ENCODE measurements at regions not wholly inside any gene's neighbourhood (a gene's known extent, or its start where the extent isn't known, plus 50 kb on each side); places are given as distances from the start of the nearest gene placed in this dataset.

GRCh38 chr16:86818671-86819532, 240.6 kb downstream of the FOXL1 start:
- Mint-ChIP-seq H3K4me1 (peaks cover 24% of the 10 kb centered on the region), H3K27ac (peak overlapping the region; percentile 82), H3K9me3 (peaks cover 6% of the 10 kb centered on the region), H3K4me3 (peak overlapping the region; percentile 14), H3K27me3 (ENCODE audit: insufficient read depth) (peaks cover 60% of the 10 kb centered on the region), H3K36me3 (ENCODE audit: low read depth) (no peaks in the 10 kb centered on the region)
- Histone ChIP-seq H3K36me3 (ENCODE audit: control insufficient read depth, insufficient read depth, low read length) (no peaks in the 10 kb centered on the region), H3K9me3 (ENCODE audit: control insufficient read depth, low read length) (no peaks in the 10 kb centered on the region), H3K4me1 (ENCODE audit: control insufficient read depth, insufficient read depth, low read length) (peaks cover 7% of the 10 kb centered on the region), H3K4me3 (ENCODE audit: low read length) (no peak overlapping the region), H3K27me3 (ENCODE audit: control insufficient read depth, insufficient read depth, low read length, poor library complexity, severe bottlenecking) (no peaks in the 10 kb centered on the region), H3K9ac (ENCODE audit: extremely low read depth, low read length, poor library complexity, severe bottlenecking) (no peak overlapping the region), H3K27ac (ENCODE audit: low read depth, low read length) (no peak overlapping the region)
- peak; percentile 67 for DNase-seq
- 81 to 89% methylated on average over 24 to 29 of the region's 29 CpGs for WGBS, 2 experiments (ENCODE audit: insufficient coverage in 1 of 2, insufficient read length in 1 of 2)
- TF ChIP-seq, protein P1, sequence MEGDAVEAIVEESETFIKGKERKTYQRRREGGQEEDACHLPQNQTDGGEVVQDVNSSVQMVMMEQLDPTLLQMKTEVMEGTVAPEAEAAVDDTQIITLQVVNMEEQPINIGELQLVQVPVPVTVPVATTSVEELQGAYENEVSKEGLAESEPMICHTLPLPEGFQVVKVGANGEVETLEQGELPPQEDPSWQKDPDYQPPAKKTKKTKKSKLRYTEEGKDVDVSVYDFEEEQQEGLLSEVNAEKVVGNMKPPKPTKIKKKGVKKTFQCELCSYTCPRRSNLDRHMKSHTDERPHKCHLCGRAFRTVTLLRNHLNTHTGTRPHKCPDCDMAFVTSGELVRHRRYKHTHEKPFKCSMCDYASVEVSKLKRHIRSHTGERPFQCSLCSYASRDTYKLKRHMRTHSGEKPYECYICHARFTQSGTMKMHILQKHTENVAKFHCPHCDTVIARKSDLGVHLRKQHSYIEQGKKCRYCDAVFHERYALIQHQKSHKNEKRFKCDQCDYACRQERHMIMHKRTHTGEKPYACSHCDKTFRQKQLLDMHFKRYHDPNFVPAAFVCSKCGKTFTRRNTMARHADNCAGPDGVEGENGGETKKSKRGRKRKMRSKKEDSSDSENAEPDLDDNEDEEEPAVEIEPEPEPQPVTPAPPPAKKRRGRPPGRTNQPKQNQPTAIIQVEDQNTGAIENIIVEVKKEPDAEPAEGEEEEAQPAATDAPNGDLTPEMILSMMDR (conservative IDR thresholded peaks at IDR 0.05) = no peak

DNA sequence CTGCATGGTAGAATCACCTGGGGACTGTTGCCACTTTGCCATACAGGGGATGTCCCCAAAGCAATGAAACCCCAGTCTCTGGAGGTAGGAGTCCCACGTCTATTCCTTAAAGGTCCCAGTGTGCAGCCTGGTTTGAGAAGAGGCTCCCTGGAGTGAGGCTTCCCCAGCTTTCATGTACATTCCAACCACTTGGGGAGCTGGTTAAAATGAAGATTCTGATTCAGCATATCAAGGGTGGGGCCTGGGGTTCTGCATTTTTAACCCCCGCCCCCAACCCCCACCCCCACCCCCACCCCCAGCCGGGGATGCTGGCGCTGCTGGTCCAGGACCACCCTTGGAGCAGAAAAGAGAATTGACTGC, 241.2 kb downstream of the FOXL1 start:
- Mint-ChIP-seq H3K4me1 (peaks cover 26% of the 10 kb centered on the region), H3K9me3 (peaks cover 6% of the 10 kb centered on the region), H3K27ac (peak overlapping the region; percentile 82), H3K4me3 (peak overlapping the region; percentile 14), H3K36me3 (ENCODE audit: low read depth) (no peaks in the 10 kb centered on the region), H3K27me3 (ENCODE audit: insufficient read depth) (peaks cover 60% of the 10 kb centered on the region)
- Histone ChIP-seq H3K9me3 (ENCODE audit: control insufficient read depth, low read length) (no peaks in the 10 kb centered on the region), H3K27ac (ENCODE audit: low read depth, low read length) (no peak overlapping the region), H3K9ac (ENCODE audit: extremely low read depth, low read length, poor library complexity, severe bottlenecking) (no peak overlapping the region), H3K4me1 (ENCODE audit: control insufficient read depth, insufficient read depth, low read length) (peaks cover 7% of the 10 kb centered on the region), H3K4me3 (ENCODE audit: low read length) (no peak overlapping the region), H3K36me3 (ENCODE audit: control insufficient read depth, insufficient read depth, low read length) (no peaks in the 10 kb centered on the region), H3K27me3 (ENCODE audit: control insufficient read depth, insufficient read depth, low read length, poor library complexity, severe bottlenecking) (no peaks in the 10 kb centered on the region)
- no peak for DNase-seq
- TF ChIP-seq, protein P1 (conservative IDR thresholded peaks at IDR 0.05) = peak; percentile 67
- WGBS, 2 experiments (ENCODE audit: insufficient coverage in 1 of 2, insufficient read length in 1 of 2) = 65 to 67% methylated on average over 1 of the region's 4 CpGs

- peaks cover 6% of the 10 kb centered on the region for H3K9me3 Mint-ChIP-seq
- no peaks in the 10 kb centered on the region for H3K36me3 Mint-ChIP-seq (ENCODE audit: low read depth)
- H3K27ac ChIP-seq (ENCODE audit: low read depth, low read length) = no peak overlapping the region
Observed at GRCh38 chr16:86821895-86822294, 243.5 kb downstream of the FOXL1 start.

More at GRCh38 chr16:86821895-86822294, 243.5 kb downstream of the FOXL1 start:
- Mint-ChIP-seq H3K27me3 (ENCODE audit: insufficient read depth) (peaks cover 51% of the 10 kb centered on the region), H3K4me1 (peaks cover 36% of the 10 kb centered on the region), H3K27ac (no peak overlapping the region), H3K4me3 (no peak overlapping the region)
- no peak overlapping the region for H3K9ac ChIP-seq (ENCODE audit: extremely low read depth, low read length, poor library complexity, severe bottlenecking)
- WGBS, 2 experiments (ENCODE audit: insufficient coverage in 1 of 2, insufficient read length in 1 of 2) = 100% methylated on average over 2 of the region's 2 CpGs; no CpG with 5 or more reads in 1 of the 2 experiments
- H3K4me1 ChIP-seq (ENCODE audit: control insufficient read depth, insufficient read depth, low read length) = peaks cover 7% of the 10 kb centered on the region
- H3K27me3 ChIP-seq (ENCODE audit: control insufficient read depth, insufficient read depth, low read length, poor library complexity, severe bottlenecking) = no peaks in the 10 kb centered on the region
- H3K4me3 ChIP-seq (ENCODE audit: low read length) = no peak overlapping the region
- H3K9me3 ChIP-seq (ENCODE audit: control insufficient read depth, low read length) = no peaks in the 10 kb centered on the region
- TF ChIP-seq, protein P1 (conservative IDR thresholded peaks at IDR 0.05) = no peak
- DNase-seq = no peak
- H3K36me3 ChIP-seq (ENCODE audit: control insufficient read depth, insufficient read depth, low read length) = no peaks in the 10 kb centered on the region

Data from endodermal cell (in vitro differentiated cells).